ENCODE measurements at regions not wholly inside any gene's neighbourhood (a gene's known extent, or its start where the extent isn't known, plus 50 kb on each side); places are given as distances from the start of the nearest gene placed in this dataset.

DNA sequence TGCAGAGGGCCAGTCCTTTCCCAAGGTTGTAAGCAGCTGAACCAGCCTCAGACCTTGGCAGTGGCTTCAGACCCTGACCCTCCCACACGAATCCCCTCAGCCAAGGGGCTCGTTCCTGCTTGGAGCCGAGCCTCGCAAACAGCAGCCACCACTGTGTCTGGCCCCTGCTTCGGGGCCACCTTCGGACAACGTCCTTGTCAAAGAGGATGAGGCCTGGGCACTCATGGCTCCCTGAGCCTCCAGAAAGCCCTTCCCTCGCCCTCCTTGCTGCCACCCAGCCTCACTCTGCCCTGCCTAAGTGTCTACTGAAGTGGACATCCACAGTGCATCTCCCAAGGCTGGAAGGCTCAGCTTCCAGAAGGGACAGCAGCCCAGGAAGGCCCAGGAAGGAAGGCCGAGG is 161.7 kb downstream of the OLFM1 start:
- Histone ChIP-seq H2AFZ (ENCODE audit: insufficient read depth, low read length, poor library complexity) (no peak overlapping the region), H3K9me3 (ENCODE audit: insufficient read depth, low read depth, low read length) (peaks cover 2% of the 10 kb centered on the region), H3K9ac (ENCODE audit: low read length) (no peak overlapping the region), H3K14ac (ENCODE audit: low read length) (no peak overlapping the region), H2AK5ac (ENCODE audit: low read length) (no peak overlapping the region), H3K79me2 (ENCODE audit: control insufficient read depth, insufficient read depth, low read length, poor library complexity) (no peaks in the 10 kb centered on the region), H3K36me3 (ENCODE audit: control insufficient read depth in 1 of 2, insufficient read depth in 2 of 2, low read length in 2 of 2) (no peaks in the 10 kb centered on the region), H3K4me3 (ENCODE audit: low read depth, low read length) (no peak overlapping the region), H2BK120ac (ENCODE audit: insufficient read depth, low read length, poor library complexity) (no peak overlapping the region), H4K91ac (ENCODE audit: low read depth, low read length) (no peak overlapping the region), H3K4ac (ENCODE audit: low read depth, low read length) (no peak overlapping the region), H4K12ac (ENCODE audit: low read depth, low read length) (no peak overlapping the region), H4K8ac (ENCODE audit: low read depth, low read length) (no peak overlapping the region), H2BK5ac (ENCODE audit: low read depth, low read length, poor library complexity) (no peak overlapping the region), H3K79me1 (ENCODE audit: low read length) (no peaks in the 10 kb centered on the region), H3K18ac (ENCODE audit: low read length) (no peak overlapping the region), H3K27me3 (ENCODE audit: insufficient read depth, low read length) (no peaks in the 10 kb centered on the region), H2BK12ac (ENCODE audit: low read length) (no peak overlapping the region), H3K27ac (ENCODE audit: low read depth, low read length) (no peak overlapping the region), H3K4me2 (ENCODE audit: low read length) (no peak overlapping the region), H3K4me1 (ENCODE audit: control insufficient read depth in 1 of 2, insufficient read depth in 2 of 2, low read length in 2 of 2) (no peaks in the 10 kb centered on the region), H3K23ac (ENCODE audit: low read length) (no peak overlapping the region)
- DNase-seq = no peak
- WGBS (ENCODE audit: extremely low coverage, insufficient coverage, insufficient read length) = no CpG with 5 or more reads among the region's 9 CpGs

DNA sequence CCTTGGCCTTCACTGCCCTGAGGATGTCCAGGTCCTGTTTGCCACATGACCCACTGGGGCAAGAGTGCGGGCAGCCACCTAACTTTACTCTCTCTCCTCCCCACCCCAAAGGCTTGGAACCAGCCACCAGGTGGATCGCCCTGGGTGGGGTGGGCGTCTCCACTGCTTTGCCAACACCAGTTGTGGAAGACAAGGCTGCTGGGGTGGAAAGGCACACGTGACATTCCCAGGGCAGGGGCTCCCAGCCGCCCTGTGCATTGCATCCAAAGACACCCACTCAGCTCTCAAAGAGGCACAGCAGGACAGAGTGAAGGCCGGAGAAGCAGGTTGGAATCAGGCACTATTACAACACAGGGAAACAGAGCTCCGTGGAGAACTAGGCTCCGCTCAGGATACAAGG is 162.2 kb downstream of the OLFM1 start:
- no peak overlapping the region for H3K14ac ChIP-seq (ENCODE audit: low read length)
- WGBS (ENCODE audit: extremely low coverage, insufficient coverage, insufficient read length) = no CpG with 5 or more reads among the region's 8 CpGs
- no peak for DNase-seq

DNA sequence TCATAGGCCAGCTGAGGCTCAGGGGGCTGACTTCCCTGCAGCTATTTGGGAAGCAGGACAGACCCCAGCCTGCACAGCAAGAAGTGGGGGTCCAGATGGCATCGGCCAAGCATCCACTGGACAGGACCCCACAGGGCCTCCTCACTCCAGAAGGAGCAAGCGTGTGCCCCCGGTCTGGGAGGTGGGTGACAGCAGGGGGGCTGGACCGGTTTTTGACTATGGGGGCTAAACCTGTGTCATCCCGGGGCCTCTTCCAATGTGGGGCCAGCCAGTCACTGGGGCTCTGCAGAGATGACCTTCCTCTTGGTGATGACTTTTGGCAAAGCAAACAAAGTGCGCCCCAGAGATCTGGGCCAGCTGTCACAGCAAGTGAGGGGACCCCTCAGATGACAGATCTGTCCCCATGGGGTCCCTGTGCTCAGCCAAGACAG is 163.9 kb downstream of the OLFM1 start:
- no peak overlapping the region for H4K91ac ChIP-seq (ENCODE audit: low read depth, low read length)
- no peak overlapping the region for H3K14ac ChIP-seq (ENCODE audit: low read length)
- H3K36me3 ChIP-seq (ENCODE audit: control insufficient read depth in 1 of 2, insufficient read depth in 2 of 2, low read length in 2 of 2) = no peaks in the 10 kb centered on the region
- H4K12ac ChIP-seq (ENCODE audit: low read depth, low read length) = no peak overlapping the region
- H3K18ac ChIP-seq (ENCODE audit: low read length) = no peak overlapping the region
- H3K23ac ChIP-seq (ENCODE audit: low read length) = no peak overlapping the region
- no peaks in the 10 kb centered on the region for H3K27me3 ChIP-seq (ENCODE audit: insufficient read depth, low read length)
- H3K79me1 ChIP-seq (ENCODE audit: low read length) = no peaks in the 10 kb centered on the region
- no peak overlapping the region for H3K4me2 ChIP-seq (ENCODE audit: low read length)
- no peak overlapping the region for H3K9ac ChIP-seq (ENCODE audit: low read length)
- peaks cover 5% of the 10 kb centered on the region for H3K9me3 ChIP-seq (ENCODE audit: insufficient read depth, low read depth, low read length)
- H3K4me3 ChIP-seq (ENCODE audit: low read depth, low read length) = no peak overlapping the region
- no peaks in the 10 kb centered on the region for H3K4me1 ChIP-seq (ENCODE audit: control insufficient read depth in 1 of 2, insufficient read depth in 2 of 2, low read length in 2 of 2)
- DNase-seq = no peak
- no peaks in the 10 kb centered on the region for H3K79me2 ChIP-seq (ENCODE audit: control insufficient read depth, insufficient read depth, low read length, poor library complexity)
- H3K4ac ChIP-seq (ENCODE audit: low read depth, low read length) = no peak overlapping the region
- no peak overlapping the region for H2BK5ac ChIP-seq (ENCODE audit: low read depth, low read length, poor library complexity)
- no peak overlapping the region for H3K27ac ChIP-seq (ENCODE audit: low read depth, low read length)
- H4K8ac ChIP-seq (ENCODE audit: low read depth, low read length) = no peak overlapping the region
- no peak overlapping the region for H2BK12ac ChIP-seq (ENCODE audit: low read length)
- no peak overlapping the region for H2AFZ ChIP-seq (ENCODE audit: insufficient read depth, low read length, poor library complexity)
- WGBS (ENCODE audit: extremely low coverage, insufficient coverage, insufficient read length) = no CpG with 5 or more reads among the region's 6 CpGs
- no peak overlapping the region for H2AK5ac ChIP-seq (ENCODE audit: low read length)
- H2BK120ac ChIP-seq (ENCODE audit: insufficient read depth, low read length, poor library complexity) = no peak overlapping the region

More for the DNA sequence above, 162.2 kb downstream of the OLFM1 start:
- H3K27ac ChIP-seq (ENCODE audit: low read depth, low read length) = no peak overlapping the region
- no peak overlapping the region for H4K12ac ChIP-seq (ENCODE audit: low read depth, low read length)
- H3K23ac ChIP-seq (ENCODE audit: low read length) = no peak overlapping the region
- no peaks in the 10 kb centered on the region for H3K36me3 ChIP-seq (ENCODE audit: control insufficient read depth in 1 of 2, insufficient read depth in 2 of 2, low read length in 2 of 2)
- H3K79me2 ChIP-seq (ENCODE audit: control insufficient read depth, insufficient read depth, low read length, poor library complexity) = no peaks in the 10 kb centered on the region
- no peak overlapping the region for H3K4me3 ChIP-seq (ENCODE audit: low read depth, low read length)
- H4K91ac ChIP-seq (ENCODE audit: low read depth, low read length) = no peak overlapping the region
- no peak overlapping the region for H3K4ac ChIP-seq (ENCODE audit: low read depth, low read length)
- H3K9me3 ChIP-seq (ENCODE audit: insufficient read depth, low read depth, low read length) = peaks cover 2% of the 10 kb centered on the region
- no peak overlapping the region for H2AK5ac ChIP-seq (ENCODE audit: low read length)
- no peak overlapping the region for H2AFZ ChIP-seq (ENCODE audit: insufficient read depth, low read length, poor library complexity)
- H2BK120ac ChIP-seq (ENCODE audit: insufficient read depth, low read length, poor library complexity) = no peak overlapping the region
- no peak overlapping the region for H3K4me2 ChIP-seq (ENCODE audit: low read length)
- H2BK5ac ChIP-seq (ENCODE audit: low read depth, low read length, poor library complexity) = no peak overlapping the region
- no peaks in the 10 kb centered on the region for H3K4me1 ChIP-seq (ENCODE audit: control insufficient read depth in 1 of 2, insufficient read depth in 2 of 2, low read length in 2 of 2)
- no peaks in the 10 kb centered on the region for H3K27me3 ChIP-seq (ENCODE audit: insufficient read depth, low read length)
- no peak overlapping the region for H3K9ac ChIP-seq (ENCODE audit: low read length)
- H4K8ac ChIP-seq (ENCODE audit: low read depth, low read length) = no peak overlapping the region
- no peak overlapping the region for H2BK12ac ChIP-seq (ENCODE audit: low read length)
- H3K18ac ChIP-seq (ENCODE audit: low read length) = no peak overlapping the region
- no peaks in the 10 kb centered on the region for H3K79me1 ChIP-seq (ENCODE audit: low read length)

DNA sequence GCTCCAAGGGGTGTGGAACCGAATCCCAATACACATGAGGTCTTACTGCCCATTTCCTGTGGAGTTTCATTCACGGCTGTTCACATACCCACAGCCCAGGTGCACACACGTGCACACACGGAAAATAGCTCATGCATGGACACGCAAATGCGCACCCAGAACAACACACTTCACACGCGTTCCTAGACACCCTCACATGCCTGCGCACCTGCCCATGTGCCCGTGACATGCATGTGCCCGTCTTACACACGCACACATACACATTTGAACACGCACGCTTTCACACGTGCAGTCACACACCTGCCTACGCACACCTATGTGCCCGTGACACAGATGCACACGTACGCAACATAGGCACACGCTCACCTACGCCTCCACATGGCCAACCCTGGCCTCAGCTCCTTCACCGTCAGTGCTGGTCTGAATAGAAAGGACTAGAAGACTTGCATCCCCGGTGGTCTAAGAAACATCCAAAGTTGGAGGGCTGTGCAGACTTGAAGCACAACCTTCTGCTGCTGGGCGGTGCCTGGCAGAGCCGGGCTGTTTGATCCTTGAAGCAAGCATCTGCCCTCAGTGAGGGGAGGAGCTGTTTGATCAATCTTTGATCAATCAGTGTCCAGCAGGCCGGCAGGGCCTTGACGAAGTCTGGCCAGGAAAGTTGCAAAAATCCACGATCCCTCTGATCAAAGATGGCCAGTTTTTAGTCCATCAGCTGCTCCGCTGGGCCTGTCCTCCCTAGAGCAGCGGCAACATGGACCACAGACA is 164.7 kb downstream of the OLFM1 start:
- H3K4ac ChIP-seq (ENCODE audit: low read depth, low read length) = no peak overlapping the region
- H4K8ac ChIP-seq (ENCODE audit: low read depth, low read length) = no peak overlapping the region
- H2BK5ac ChIP-seq (ENCODE audit: low read depth, low read length, poor library complexity) = no peak overlapping the region
- H3K27me3 ChIP-seq (ENCODE audit: insufficient read depth, low read length) = no peaks in the 10 kb centered on the region
- no peak overlapping the region for H2AK5ac ChIP-seq (ENCODE audit: low read length)
- H3K36me3 ChIP-seq (ENCODE audit: control insufficient read depth in 1 of 2, insufficient read depth in 2 of 2, low read length in 2 of 2) = no peaks in the 10 kb centered on the region
- H2BK120ac ChIP-seq (ENCODE audit: insufficient read depth, low read length, poor library complexity) = no peak overlapping the region
- peak overlapping the region; percentile 50 for H3K23ac ChIP-seq (ENCODE audit: low read length)
- no peak overlapping the region for H3K27ac ChIP-seq (ENCODE audit: low read depth, low read length)
- H3K9ac ChIP-seq (ENCODE audit: low read length) = no peak overlapping the region
- H3K9me3 ChIP-seq (ENCODE audit: insufficient read depth, low read depth, low read length) = peaks cover 5% of the 10 kb centered on the region
- no peak overlapping the region for H3K18ac ChIP-seq (ENCODE audit: low read length)
- H4K12ac ChIP-seq (ENCODE audit: low read depth, low read length) = no peak overlapping the region
- H4K91ac ChIP-seq (ENCODE audit: low read depth, low read length) = no peak overlapping the region
- H3K4me2 ChIP-seq (ENCODE audit: low read length) = no peak overlapping the region
- H3K4me3 ChIP-seq (ENCODE audit: low read depth, low read length) = peak overlapping the region; percentile 63
- no peaks in the 10 kb centered on the region for H3K4me1 ChIP-seq (ENCODE audit: control insufficient read depth in 1 of 2, insufficient read depth in 2 of 2, low read length in 2 of 2)
- H3K79me2 ChIP-seq (ENCODE audit: control insufficient read depth, insufficient read depth, low read length, poor library complexity) = no peaks in the 10 kb centered on the region
- no CpG with 5 or more reads among the region's 30 CpGs for WGBS (ENCODE audit: extremely low coverage, insufficient coverage, insufficient read length)
- H2BK12ac ChIP-seq (ENCODE audit: low read length) = no peak overlapping the region
- no peak for DNase-seq
- H3K14ac ChIP-seq (ENCODE audit: low read length) = no peak overlapping the region
- no peak overlapping the region for H2AFZ ChIP-seq (ENCODE audit: insufficient read depth, low read length, poor library complexity)
- H3K79me1 ChIP-seq (ENCODE audit: low read length) = no peaks in the 10 kb centered on the region

All from trophoblast cell (in vitro differentiated cells and primary cell).